Right cardiac atrium (tissue), 5 donors: ENCODE measurements at regions not wholly inside any gene's neighbourhood (a gene's known extent, or its start where the extent isn't known, plus 50 kb on each side); places are given as distances from the start of the nearest gene placed in this dataset.
A peak's percentile ranks its signal among the peaks of the same experiment; 100 is the strongest.

Experiments used
- ATAC-seq, 2 donors: fragments of 200-7000 bp; cut with Tn5 transposase; one replicate each; pipeline versions ENCODE4 v1.8.0 to v1.9.1; 2020; ENCODE audit warnings: moderate library complexity in 2 of 2, mild to moderate bottlenecking in 1 of 2
- DNase-seq, 3 donors: peaks; one replicate each; pipeline ENCODE4 v3.0.0-alpha.2; 2020
- H3K27ac ChIP-seq: one replicate; pipeline ENCODE4 v1.5.1; 2013; ENCODE audit warnings: mild to moderate bottlenecking, low read length, control low read depth, moderate library complexity
- H3K27me3 ChIP-seq: one replicate; pipeline ENCODE4 v1.6.1; 2013; ENCODE audit not compliant: control insufficient read depth, insufficient read depth
- H3K4me1 ChIP-seq: one replicate; pipeline ENCODE4 v1.6.1; 2013; ENCODE audit warnings: low read length; ENCODE audit not compliant: control insufficient read depth, insufficient read depth
- H3K4me3 ChIP-seq: one replicate; pipeline ENCODE4 v1.5.1; 2013; ENCODE audit warnings: low read length, control low read depth
- H3K9me3 ChIP-seq: one replicate; pipeline ENCODE4 v1.6.1; 2013; ENCODE audit warnings: low read length; ENCODE audit not compliant: control insufficient read depth
- WGBS: extraction: QIAGEN DNeasy Blood & Tissue Kit; methylation state at CpG from one replicate; pipeline ENCODE4 v1.1.7; 2013; 5-methylcytosine and 5-hydroxymethylcytosine counted together
- intact Hi-C, 4 donors: fragments of 100-400 bp; cut with DNase I; formaldehyde crosslinking; loops; one replicate each; pipeline versions ENCODE4 v1.11.0 to v1.14.0; 2022 to 2023
- donor health status: healthy with polysubstance abuse.
- donor health status: DM: no; HTN: yes; CAD: no.
- donor health status: DM: no; HTN: no; CAD: no.
- donor health status: DM: no; HTN: yes; CAD: no; lungs with severe emphysema.
- donor health status: DM: yes; HTN: yes; CAD: no.

DNA sequence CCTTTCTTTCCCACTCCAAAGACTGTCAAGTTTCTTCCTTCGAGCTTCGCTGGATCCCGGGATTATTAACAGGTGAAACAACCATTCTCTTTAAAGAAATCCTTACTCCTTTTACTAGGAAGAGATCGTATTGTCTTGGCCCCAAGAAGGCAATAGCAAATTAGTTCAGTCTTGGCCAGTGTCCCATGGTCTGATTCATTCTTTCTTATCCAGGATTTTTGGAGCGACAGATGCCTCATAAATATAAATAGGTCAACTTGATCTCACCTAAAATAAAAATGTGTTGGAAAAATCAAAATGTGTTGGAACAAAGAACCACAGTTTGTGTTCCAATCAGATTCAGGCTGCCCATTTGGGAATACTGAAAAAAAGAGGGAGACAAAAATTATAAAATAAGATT is 140.1 kb upstream of the TMEM108 start:
- intact Hi-C loops = no loop called here
- Histone ChIP-seq H3K27ac (no peak overlapping the region), H3K4me3 (no peak overlapping the region), H3K4me1 (no peaks in the 10 kb centered on the region), H3K9me3 (no peaks in the 10 kb centered on the region), H3K27me3 (no peaks in the 10 kb centered on the region)
- DNase-seq = no peak
- WGBS = 71% methylated on average over 5 of the region's 5 CpGs
- no peak for ATAC-seq

GRCh38 chr3:132892956-132893355 is 145.2 kb upstream of the TMEM108 start:
- Histone ChIP-seq H3K27ac (no peak overlapping the region), H3K4me3 (no peak overlapping the region), H3K9me3 (no peaks in the 10 kb centered on the region), H3K27me3 (no peaks in the 10 kb centered on the region), H3K4me1 (no peaks in the 10 kb centered on the region)
- intact Hi-C loops = no loop called here
- DNase-seq (no peak), ATAC-seq (no peak)
- WGBS = 84% methylated on average over 3 of the region's 3 CpGs

DNA sequence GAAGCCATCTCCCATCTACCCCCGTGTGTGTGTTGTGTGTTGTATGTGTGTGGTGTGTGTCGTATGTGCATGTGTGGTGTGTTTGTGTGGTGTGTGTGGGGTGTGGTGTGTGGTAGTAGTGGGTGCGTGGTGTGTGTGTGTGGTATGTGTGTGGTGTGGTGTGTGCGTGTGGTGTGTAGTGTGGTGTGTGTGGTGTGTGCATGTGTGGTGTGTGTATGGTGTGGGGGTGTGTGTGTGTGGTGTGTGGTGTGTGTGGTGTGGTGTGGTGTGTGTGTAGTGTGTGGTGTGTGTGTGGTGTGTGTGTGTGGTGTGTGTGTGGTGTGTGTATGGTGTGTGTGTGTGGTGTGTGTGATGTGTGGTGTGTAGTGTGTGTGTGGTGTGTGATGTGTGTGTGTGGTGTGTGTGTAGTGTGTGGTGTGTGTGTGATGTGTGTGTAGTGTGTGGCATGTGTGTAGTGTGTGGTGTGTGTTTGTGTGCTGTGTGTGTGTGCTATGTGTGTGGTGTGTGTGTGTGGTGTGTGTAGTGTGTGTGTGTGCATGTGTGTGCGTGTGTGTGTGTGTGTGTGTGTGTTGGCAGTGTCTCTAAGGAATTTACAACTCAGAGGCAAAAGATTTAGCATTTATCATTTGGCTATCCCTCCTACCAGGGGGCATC is 156.3 kb upstream of the TMEM108 start:
- H3K27me3 ChIP-seq = no peaks in the 10 kb centered on the region
- WGBS = 69% methylated on average over 5 of the region's 5 CpGs
- no peak for DNase-seq
- H3K9me3 ChIP-seq = no peaks in the 10 kb centered on the region
- ATAC-seq = no peak
- H3K4me1 ChIP-seq = no peaks in the 10 kb centered on the region
- H3K4me3 ChIP-seq = no peak overlapping the region
- H3K27ac ChIP-seq = no peak overlapping the region
- intact Hi-C loops = no loop called here

GRCh38 chr3:132880986-132881385 is 157.2 kb upstream of the TMEM108 start:
- no peaks in the 10 kb centered on the region for H3K4me1 ChIP-seq
- H3K4me3 ChIP-seq = no peak overlapping the region
- DNase-seq (no peak), ATAC-seq (no peak)
- WGBS = 63% methylated on average over 1 of the region's 1 CpG
- H3K27me3 ChIP-seq = no peaks in the 10 kb centered on the region
- H3K27ac ChIP-seq = no peak overlapping the region
- H3K9me3 ChIP-seq = no peaks in the 10 kb centered on the region
- intact Hi-C loops = no loop called here

DNA sequence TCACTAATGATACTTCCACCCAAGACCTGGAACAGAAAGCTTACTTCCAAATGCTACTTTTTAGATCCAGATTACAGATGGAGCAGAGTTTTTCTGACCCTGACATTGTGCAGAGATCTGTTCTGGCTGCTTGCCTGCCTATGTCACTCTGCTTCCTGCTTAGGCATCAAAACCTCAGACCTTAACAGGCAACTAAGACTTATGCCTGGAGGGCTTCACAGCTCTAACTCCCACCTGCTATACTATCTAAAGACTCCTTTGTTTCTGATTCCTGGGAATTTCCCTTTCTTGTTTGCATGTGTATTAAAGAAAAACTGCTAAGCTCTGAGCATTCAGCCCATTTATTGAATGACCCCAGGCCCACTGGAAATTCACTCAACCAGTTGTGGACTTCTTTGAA is 157.4 kb upstream of the NPHP3 start:
- Histone ChIP-seq H3K9me3 (no peaks in the 10 kb centered on the region), H3K27ac (no peak overlapping the region), H3K27me3 (no peaks in the 10 kb centered on the region), H3K4me1 (no peaks in the 10 kb centered on the region), H3K4me3 (no peak overlapping the region)
- ATAC-seq (no peak), DNase-seq (no peak)
- intact Hi-C loops = no loop called here

GRCh38 chr3:132874701-132875100 is 152.5 kb upstream of the NPHP3 start:
- DNase-seq (no peak), ATAC-seq (no peak)
- H3K27me3 ChIP-seq = no peaks in the 10 kb centered on the region
- 63% methylated on average over 1 of the region's 1 CpG for WGBS
- no peaks in the 10 kb centered on the region for H3K9me3 ChIP-seq
- peaks cover 2% of the 10 kb centered on the region for H3K4me1 ChIP-seq
- no peak overlapping the region for H3K4me3 ChIP-seq
- no peak overlapping the region for H3K27ac ChIP-seq
- intact Hi-C loops = no loop called here

DNA sequence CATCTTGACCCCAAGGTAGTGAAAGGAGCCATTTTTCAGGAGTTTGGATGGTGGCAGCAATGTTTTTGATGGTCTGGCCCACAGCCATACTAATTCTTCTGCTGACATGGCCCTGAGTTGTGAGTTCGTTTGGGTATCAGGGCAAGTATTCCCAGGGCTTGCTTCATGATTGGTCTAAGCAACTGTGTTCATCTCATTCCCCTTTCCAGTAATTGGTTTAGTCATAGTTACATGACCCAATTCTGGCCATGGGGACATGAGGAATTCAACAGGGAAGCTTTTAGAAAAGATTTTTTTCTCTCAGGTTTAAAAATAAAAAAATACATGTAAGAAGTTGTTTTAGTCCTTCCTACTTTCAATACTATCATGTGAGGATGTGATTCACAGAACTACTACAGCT is 150.5 kb upstream of the NPHP3 start:
- Histone ChIP-seq H3K27ac (no peak overlapping the region), H3K4me3 (no peak overlapping the region), H3K4me1 (peaks cover 2% of the 10 kb centered on the region), H3K27me3 (no peaks in the 10 kb centered on the region), H3K9me3 (no peaks in the 10 kb centered on the region)
- no peak for DNase-seq
- ATAC-seq = no peak
- intact Hi-C loops = no loop called here
- 45% methylated on average over 1 of the region's 1 CpG for WGBS

- WGBS = 89% methylated on average over 4 of the region's 4 CpGs
- no peak for ATAC-seq
- no peak for DNase-seq
Measured at GRCh38 chr3:132871956-132872355, 149.7 kb upstream of the NPHP3 start.

DNA sequence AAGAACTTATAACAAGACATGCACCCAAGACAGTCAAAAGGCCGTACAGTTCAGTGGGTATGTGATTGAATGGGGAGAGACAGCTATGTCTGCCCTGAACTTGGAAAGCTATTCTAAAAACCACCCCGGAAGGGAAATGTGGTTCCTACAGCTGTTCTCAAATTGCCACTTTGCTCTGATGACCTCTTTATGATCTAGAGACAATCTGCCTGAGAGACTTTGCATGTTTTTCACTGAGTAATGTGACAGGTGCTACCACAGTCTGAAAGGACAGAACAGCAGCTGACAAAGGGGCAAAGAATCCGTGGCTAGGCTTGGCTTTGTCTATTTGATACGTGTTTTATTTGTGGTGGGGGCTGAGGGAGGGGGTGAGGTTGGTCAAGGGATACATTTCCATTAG is 148.3 kb upstream of the NPHP3 start:
- WGBS = 80% methylated on average over 4 of the region's 4 CpGs
- Histone ChIP-seq H3K9me3 (no peaks in the 10 kb centered on the region), H3K4me1 (peaks cover 2% of the 10 kb centered on the region), H3K27ac (no peak overlapping the region), H3K27me3 (no peaks in the 10 kb centered on the region), H3K4me3 (no peak overlapping the region)
- DNase-seq (no peak), ATAC-seq (no peak)
- intact Hi-C loops = no loop called here

More at GRCh38 chr3:132871956-132872355, 149.7 kb upstream of the NPHP3 start:
- Histone ChIP-seq H3K27ac (no peak overlapping the region), H3K4me1 (peaks cover 2% of the 10 kb centered on the region), H3K4me3 (no peak overlapping the region), H3K27me3 (no peaks in the 10 kb centered on the region), H3K9me3 (no peaks in the 10 kb centered on the region)
- intact Hi-C loops = no loop called here

- 91% methylated on average over 1 of the region's 1 CpG for WGBS
- Histone ChIP-seq H3K4me1 (peaks cover 2% of the 10 kb centered on the region), H3K27me3 (no peaks in the 10 kb centered on the region), H3K4me3 (no peak overlapping the region), H3K9me3 (no peaks in the 10 kb centered on the region), H3K27ac (no peak overlapping the region)
- DNase-seq = no peak
- intact Hi-C loops = no loop called here
- peak in 1 of 2 donors; percentile 29 for ATAC-seq
Measured at GRCh38 chr3:132867956-132868355, 145.7 kb upstream of the NPHP3 start.

DNA sequence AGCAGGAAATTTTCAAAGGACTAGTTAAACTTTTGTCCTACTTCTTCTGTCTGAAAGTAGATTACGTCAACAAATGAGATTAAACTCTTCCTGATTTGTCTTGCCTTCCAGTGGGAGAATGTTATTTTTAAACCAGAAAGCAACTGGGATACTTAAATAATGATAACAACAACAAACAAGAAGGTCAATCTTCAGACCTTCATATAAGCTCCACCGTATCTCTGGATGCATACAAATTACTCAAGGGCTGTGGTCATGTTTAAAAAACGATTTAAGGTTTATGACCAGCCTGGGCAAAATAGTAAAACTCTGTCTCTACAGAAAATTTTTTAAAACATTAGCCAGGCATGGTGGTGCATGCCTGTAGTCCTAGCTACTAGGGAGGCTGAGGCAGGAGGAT is 145.3 kb upstream of the NPHP3 start:
- WGBS = 24% methylated on average over 3 of the region's 3 CpGs

DNA sequence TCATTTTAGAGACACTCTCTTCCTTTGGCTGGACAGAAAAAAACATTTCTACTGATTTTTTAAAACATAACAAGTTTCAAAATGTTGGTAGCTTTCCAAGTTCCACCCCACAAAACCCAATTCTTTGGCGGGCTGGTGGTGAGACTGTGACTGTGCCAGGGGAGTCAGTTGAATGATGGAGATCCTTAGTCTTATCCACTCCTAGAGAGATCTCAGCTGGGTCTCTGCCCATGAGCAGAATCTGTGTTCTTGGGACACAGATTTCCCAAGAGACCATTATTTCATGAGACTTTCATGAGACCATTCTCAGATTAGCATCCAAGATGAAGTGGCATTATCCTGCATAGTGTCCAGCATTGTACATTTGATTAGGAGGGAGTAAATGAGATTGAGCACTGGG is 135.1 kb upstream of the NPHP3 start:
- WGBS = 63% methylated on average over 1 of the region's 1 CpG
- no peaks in the 10 kb centered on the region for H3K9me3 ChIP-seq
- intact Hi-C loops = no loop called here

More for the DNA sequence above, 145.3 kb upstream of the NPHP3 start:
- intact Hi-C loops = no loop called here
- Histone ChIP-seq H3K27ac (no peak overlapping the region), H3K4me1 (peaks cover under 1% of the 10 kb centered on the region), H3K9me3 (no peaks in the 10 kb centered on the region), H3K4me3 (no peak overlapping the region), H3K27me3 (no peaks in the 10 kb centered on the region)
- DNase-seq = no peak
- ATAC-seq = no peak

More for the DNA sequence above, 135.1 kb upstream of the NPHP3 start:
- Histone ChIP-seq H3K27ac (no peak overlapping the region), H3K4me1 (no peaks in the 10 kb centered on the region), H3K27me3 (no peaks in the 10 kb centered on the region), H3K4me3 (no peak overlapping the region)
- ATAC-seq (no peak), DNase-seq (peak in 1 of 3 donors; percentile 35)
